Suppressor macrophage treated with lipopolysaccharide for 1 hour (primary cell): ENCODE measurements at regions not wholly inside any gene's neighbourhood (a gene's known extent, or its start where the extent isn't known, plus 50 kb on each side); places are given as distances from the start of the nearest gene placed in this dataset.

Source experiments
- DNase-seq, 3 donors: peaks; one replicate each; pipeline ENCODE4 v3.0.0-alpha.2; 2020 to 2022

DNA sequence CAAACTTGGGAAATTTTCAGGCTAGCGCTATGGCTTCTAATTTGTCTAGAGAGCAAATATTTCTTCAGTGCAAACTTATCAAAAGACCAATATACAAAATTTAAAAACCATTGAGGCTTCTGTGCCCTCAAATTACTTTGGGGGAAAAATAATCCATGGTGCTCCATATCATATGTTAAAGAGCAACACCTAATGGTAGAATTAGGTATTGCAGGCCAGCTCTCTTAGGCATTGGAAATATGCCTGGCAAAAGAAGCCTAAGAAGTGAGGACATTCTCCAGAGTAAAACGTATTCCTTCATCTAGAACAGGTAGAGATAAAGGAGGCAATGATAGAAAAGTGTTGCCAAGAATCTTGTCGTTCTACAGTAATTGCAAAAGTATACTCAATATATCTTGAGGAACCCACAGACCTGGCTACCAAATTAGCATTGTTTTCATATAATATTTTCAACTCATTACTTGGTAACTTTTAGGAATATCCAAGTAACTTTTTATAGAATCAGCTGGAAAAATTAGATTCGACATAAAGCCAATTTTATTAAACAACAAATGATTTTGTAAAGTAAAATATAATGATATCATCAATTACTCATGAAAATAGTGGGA is 401.1 kb downstream of the BCL11A start:
- DNase-seq, result peak; percentile 76 to 86 (median 82)

GRCh38 chr2:60149176-60149575 is 404.3 kb downstream of the BCL11A start:
- DNase-seq, result no peak

GRCh38 chr2:60148716-60149115 is 404.7 kb downstream of the BCL11A start:
- DNase-seq, result peak; percentile 37 to 61 (median 53)

- no peak for DNase-seq
Measured at GRCh38 chr2:60140185-60140584, 413.3 kb downstream of the BCL11A start.

GRCh38 chr2:60136913-60137312 is 416.5 kb downstream of the BCL11A start:
- DNase-seq, result no peak

DNA sequence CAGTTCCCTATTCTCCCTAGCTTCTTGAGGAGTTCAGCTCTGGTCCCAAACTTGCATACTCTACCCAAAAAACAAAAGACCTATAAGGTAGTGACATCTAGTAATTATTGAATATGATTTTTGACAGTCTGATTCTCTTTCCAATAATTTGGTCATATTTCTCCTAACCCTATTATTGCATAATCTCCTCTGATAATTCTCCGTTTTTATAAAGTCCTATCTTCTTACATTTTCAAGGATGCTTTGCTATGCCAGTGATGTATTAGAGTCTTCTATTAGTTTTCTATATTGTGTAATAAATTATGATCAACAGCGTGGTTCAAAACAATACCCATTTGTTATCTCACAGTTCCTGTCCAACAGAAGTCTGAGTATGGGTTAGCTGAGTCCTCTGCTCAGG is 426.3 kb downstream of the BCL11A start:
- DNase-seq, result no peak

DNA sequence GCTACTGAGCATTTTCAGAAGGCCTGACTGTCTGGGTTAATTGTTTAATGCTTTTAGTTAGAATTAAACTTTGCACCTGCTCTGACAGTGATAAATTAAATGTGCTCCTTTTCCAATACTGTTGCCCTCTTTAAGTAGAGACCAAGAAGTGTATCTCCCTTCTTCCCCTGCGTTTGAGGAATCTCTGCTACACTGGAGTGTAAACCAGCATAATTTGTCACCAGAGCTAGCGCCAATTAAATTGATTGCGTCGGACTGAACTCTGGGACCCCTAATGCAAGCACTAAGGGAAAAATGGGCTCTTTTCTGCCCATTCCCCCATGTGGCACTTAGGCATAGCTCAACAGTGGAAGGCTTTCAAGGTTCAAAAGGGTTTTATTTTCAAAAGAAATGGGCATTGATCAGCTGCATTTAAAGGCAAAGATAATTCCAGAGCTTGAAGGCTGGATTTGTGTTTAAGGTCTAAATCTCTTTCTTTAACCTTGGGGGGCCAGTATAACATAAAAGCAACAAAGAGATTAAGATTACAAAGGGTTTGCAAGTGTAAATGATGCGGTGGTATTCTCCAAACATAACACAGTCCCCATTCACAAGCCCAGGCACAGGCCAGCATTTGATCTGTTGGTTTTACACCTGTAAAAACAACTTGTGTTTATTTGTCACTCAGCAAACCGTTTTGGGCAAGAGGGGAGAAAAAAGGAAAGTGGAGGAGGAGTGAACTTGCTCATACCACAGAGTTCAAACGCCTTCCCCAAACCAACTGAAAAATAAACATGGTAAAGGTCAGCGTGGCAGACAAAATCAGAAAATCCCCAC is 427.6 kb downstream of the BCL11A start:
- no peak for DNase-seq

- no peak for DNase-seq
Measured at GRCh38 chr2:60119778-60120177, 433.7 kb downstream of the BCL11A start.

GRCh38 chr2:60118917-60119316 is 434.5 kb downstream of the BCL11A start:
- no peak for DNase-seq

- DNase-seq, result peak in 1 of 3 donors; percentile 32
Measured at GRCh38 chr2:60118061-60118460, 435.4 kb downstream of the BCL11A start.

- peak; percentile 40 to 56 (median 51) for DNase-seq
Measured at GRCh38 chr2:60116161-60116875, 437.1 kb downstream of the BCL11A start.

GRCh38 chr2:60109744-60110143 is 443.7 kb downstream of the BCL11A start:
- DNase-seq, result no peak

DNA sequence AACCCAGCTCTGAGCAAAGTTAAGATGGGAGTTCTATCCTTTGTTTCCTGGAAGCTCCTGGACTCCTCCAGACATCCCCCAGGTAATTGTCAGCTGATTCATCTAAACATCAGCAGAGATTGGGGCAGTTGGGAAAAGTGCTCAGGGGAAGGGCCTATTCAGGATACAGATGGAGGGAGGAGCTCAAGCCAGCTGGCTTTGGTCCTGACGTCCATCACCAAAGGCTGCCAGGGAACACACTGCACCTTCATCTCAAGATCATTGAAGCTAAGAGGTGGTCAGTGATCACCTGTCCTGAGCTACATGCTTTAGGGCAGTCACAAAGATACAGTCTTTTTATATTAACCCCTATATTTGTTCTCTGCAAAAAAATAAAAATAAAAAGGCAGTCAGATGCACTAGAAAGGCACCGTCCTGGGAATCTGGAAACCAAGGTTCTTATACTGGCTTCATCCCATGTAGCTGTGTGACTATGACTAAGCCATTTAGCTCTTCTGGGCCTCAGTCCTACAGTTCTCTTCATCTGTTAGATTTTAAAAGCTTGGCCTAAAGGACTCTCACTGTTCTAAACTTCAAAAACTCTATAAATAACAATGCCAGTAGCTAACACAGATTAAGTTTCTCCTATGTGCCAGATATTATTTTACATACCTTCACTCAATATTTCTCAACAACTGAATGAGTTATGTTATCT is 446.5 kb downstream of the BCL11A start:
- no peak for DNase-seq

DNA sequence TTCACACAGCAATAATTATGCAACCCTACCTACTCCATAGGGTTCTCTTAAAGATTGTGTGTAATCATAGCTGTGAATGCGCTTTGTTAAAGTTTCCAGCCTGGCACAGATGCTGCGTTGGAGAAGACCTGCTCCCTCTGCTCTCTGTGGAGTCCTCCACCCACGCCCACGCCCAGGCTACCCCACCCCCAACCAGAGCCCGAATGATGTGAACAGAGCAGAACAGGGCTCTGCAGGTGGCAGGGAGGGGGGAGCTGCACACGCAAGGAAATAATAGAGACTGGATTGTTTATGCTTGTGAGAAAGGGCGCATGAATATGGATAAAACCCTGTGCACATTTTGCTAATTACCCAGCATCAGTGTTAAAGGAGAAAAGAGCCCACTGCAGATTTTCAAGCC is 447.5 kb downstream of the BCL11A start:
- DNase-seq, result no peak

- peak; percentile 81 to 93 (median 86) for DNase-seq
Measured at GRCh38 chr2:60104514-60105505, 448.6 kb downstream of the BCL11A start.

- DNase-seq, result peak in 1 of 3 donors; percentile 18
Measured at GRCh38 chr2:60100034-60100433, 453.4 kb downstream of the BCL11A start.

DNA sequence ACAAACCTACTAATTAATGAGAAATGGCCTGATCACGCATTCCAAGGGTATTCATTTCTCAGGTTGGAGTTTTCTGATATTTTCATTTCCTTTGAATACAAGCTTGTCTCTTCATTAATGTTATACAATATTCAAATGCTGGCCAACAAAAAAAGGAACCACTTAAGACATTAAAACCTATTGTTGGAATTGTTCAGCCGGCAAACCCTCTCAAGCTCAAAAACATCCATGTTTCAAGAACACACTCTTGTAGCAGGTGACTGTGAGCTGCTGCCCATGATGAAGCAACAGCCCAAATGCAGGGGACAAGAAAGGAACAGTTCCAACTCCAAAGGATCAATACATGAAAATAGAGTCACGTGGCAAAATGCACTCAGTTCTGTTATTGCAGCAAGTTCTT is 454.5 kb downstream of the BCL11A start:
- no peak for DNase-seq

GRCh38 chr2:60097298-60097697 is 456.2 kb downstream of the BCL11A start:
- no peak for DNase-seq

- no peak for DNase-seq
Measured at GRCh38 chr2:60096556-60096955, 456.9 kb downstream of the BCL11A start.

DNA sequence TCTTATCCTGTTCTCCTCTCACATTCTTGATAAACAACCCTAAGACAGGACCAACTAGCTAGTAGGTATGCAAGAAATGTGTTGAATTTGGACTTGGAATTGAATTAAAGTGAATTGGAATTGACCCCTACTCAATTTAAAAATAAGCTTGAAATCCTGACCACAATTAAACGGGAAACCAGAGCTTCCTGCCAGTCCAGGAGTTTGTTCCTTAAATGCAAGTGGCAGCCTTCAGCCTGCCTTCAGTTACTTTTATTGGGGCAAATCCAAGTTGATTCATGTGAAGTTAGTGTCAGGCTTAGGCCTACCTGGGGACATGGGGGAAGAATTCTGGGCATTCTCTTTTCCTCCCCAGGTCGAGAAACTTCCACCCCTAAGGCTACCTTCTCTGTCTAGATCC is 457.6 kb downstream of the BCL11A start:
- peak in 1 of 3 donors; percentile 11 for DNase-seq

DNA sequence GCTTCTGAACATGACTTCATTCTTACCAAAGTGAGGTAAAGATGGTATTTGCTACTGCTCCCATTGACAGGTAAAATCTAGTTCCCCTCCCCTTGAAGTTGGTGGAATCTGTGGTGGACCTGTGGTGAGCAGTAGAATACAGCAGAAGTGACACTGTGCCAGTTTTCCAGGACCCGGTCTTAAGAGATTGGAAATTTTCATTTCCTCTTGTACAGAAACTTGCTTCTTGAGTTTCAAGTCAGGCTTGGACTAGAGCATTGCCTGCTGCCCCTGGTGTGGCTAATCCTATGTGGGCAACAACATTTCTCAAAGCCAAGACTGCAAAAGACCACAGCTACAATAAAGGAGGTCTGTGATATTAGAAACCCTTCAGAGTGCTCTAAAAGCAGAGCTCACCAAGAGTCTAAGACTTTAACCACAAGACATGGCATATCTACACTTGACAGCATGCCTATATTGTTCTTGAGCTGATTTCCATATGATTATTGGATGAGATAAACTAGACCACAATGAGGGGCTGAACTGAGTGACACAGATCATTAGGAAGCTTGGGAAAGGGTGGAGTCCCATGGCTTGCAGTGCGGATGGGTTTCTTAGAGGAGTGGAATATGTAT is 458.1 kb downstream of the BCL11A start:
- no peak for DNase-seq
